ENCODE measurements at regions not wholly inside any gene's neighbourhood (a gene's known extent, or its start where the extent isn't known, plus 50 kb on each side); places are given as distances from the start of the nearest gene placed in this dataset.

GRCh38 chr11:92137747-92138146 lies 86.9 kb upstream of the FAT3 start:
- Histone ChIP-seq H3K4me3 (ENCODE audit: low read length in 2 of 2) (no peak overlapping the region), H2BK120ac (ENCODE audit: low read depth, low read length) (no peak overlapping the region), H2BK15ac (ENCODE audit: low read length) (no peak overlapping the region), H3K27me3 (ENCODE audit: control insufficient read depth in 3 of 3, insufficient read depth in 3 of 3, low read depth in 1 of 3, low read length in 3 of 3) (no peaks in the 10 kb centered on the region), H2AK5ac (ENCODE audit: low read depth, low read length) (no peak overlapping the region), H3K4ac (ENCODE audit: low read length) (no peak overlapping the region), H2AFZ (ENCODE audit: low read length) (no peak overlapping the region), H2BK5ac (ENCODE audit: low read length) (no peak overlapping the region), H3K23ac (ENCODE audit: low read depth, low read length, poor library complexity) (no peak overlapping the region), H3K36me3 (replicated peaks in 1 of 2; ENCODE audit: control insufficient read depth in 2 of 2, insufficient read depth in 2 of 2, low read length in 2 of 2) (no peaks in the 10 kb centered on the region), H3K14ac (ENCODE audit: low read length) (no peak overlapping the region), H3K4me1 (ENCODE audit: control insufficient read depth in 2 of 2, insufficient read depth in 1 of 2, low read depth in 1 of 2, low read length in 2 of 2) (no peaks in the 10 kb centered on the region), H2BK12ac (ENCODE audit: low read length) (no peak overlapping the region), H3K9me3 (replicated peaks in 1 of 2; ENCODE audit: control insufficient read depth in 2 of 2, insufficient read depth in 1 of 2, low read depth in 1 of 2, low read length in 2 of 2) (no peaks in the 10 kb centered on the region), H3K27ac (replicated peaks; ENCODE audit: low read length) (no peak overlapping the region), H3K18ac (ENCODE audit: low read length) (no peak overlapping the region), H3K4me2 (ENCODE audit: insufficient read depth, low read length, poor library complexity, severe bottlenecking) (no peak overlapping the region), H4K91ac (ENCODE audit: low read depth, low read length, poor library complexity) (no peak overlapping the region), H3K9ac (ENCODE audit: low read depth, low read length, poor library complexity) (no peak overlapping the region), H4K8ac (ENCODE audit: low read depth, low read length) (no peak overlapping the region), H3K79me1 (ENCODE audit: low read depth, low read length) (no peaks in the 10 kb centered on the region)
- WGBS, 2 donors (ENCODE audit: extremely low coverage in 2 of 2, insufficient read length in 2 of 2, insufficient replicate concordance in 1 of 2), result no CpG with 5 or more reads among the region's 2 CpGs
- no peak for DNase-seq (ENCODE audit: low spot score)

- no peaks in the 10 kb centered on the region for H3K79me1 ChIP-seq (ENCODE audit: low read depth, low read length)
- H2AK5ac ChIP-seq (ENCODE audit: low read depth, low read length), result no peak overlapping the region
- no peak overlapping the region for H3K14ac ChIP-seq (ENCODE audit: low read length)
- no peak overlapping the region for H2BK15ac ChIP-seq (ENCODE audit: low read length)
- H2BK120ac ChIP-seq (ENCODE audit: low read depth, low read length), result no peak overlapping the region
- H3K4me1 ChIP-seq (ENCODE audit: control insufficient read depth in 2 of 2, insufficient read depth in 1 of 2, low read depth in 1 of 2, low read length in 2 of 2), result no peaks in the 10 kb centered on the region
- H4K8ac ChIP-seq (ENCODE audit: low read depth, low read length), result no peak overlapping the region
- H3K36me3 ChIP-seq (replicated peaks in 1 of 2; ENCODE audit: control insufficient read depth in 2 of 2, insufficient read depth in 2 of 2, low read length in 2 of 2), result no peaks in the 10 kb centered on the region
- H3K9me3 ChIP-seq (replicated peaks in 1 of 2; ENCODE audit: control insufficient read depth in 2 of 2, insufficient read depth in 1 of 2, low read depth in 1 of 2, low read length in 2 of 2), result peaks cover 0 to under 1% of the 10 kb centered on the region in 2 donors
- H3K27me3 ChIP-seq (ENCODE audit: control insufficient read depth in 3 of 3, insufficient read depth in 3 of 3, low read depth in 1 of 3, low read length in 3 of 3), result no peaks in the 10 kb centered on the region
- H2BK12ac ChIP-seq (ENCODE audit: low read length), result no peak overlapping the region
- H3K4me3 ChIP-seq (ENCODE audit: low read length in 2 of 2), result no peak overlapping the region
- H3K4me2 ChIP-seq (ENCODE audit: insufficient read depth, low read length, poor library complexity, severe bottlenecking), result no peak overlapping the region
- H4K91ac ChIP-seq (ENCODE audit: low read depth, low read length, poor library complexity), result no peak overlapping the region
- no CpG with 5 or more reads among the region's 2 CpGs for WGBS, 2 donors (ENCODE audit: extremely low coverage in 2 of 2, insufficient read length in 2 of 2, insufficient replicate concordance in 1 of 2)
- no peak for DNase-seq (ENCODE audit: low spot score)
- H3K4ac ChIP-seq (ENCODE audit: low read length), result no peak overlapping the region
- H2BK5ac ChIP-seq (ENCODE audit: low read length), result no peak overlapping the region
- H2AFZ ChIP-seq (ENCODE audit: low read length), result no peak overlapping the region
- H3K23ac ChIP-seq (ENCODE audit: low read depth, low read length, poor library complexity), result no peak overlapping the region
- H3K27ac ChIP-seq (replicated peaks; ENCODE audit: low read length), result no peak overlapping the region
- H3K9ac ChIP-seq (ENCODE audit: low read depth, low read length, poor library complexity), result no peak overlapping the region
- H3K18ac ChIP-seq (ENCODE audit: low read length), result no peak overlapping the region
Measured at GRCh38 chr11:92136797-92137196, 87.8 kb upstream of the FAT3 start.

- H2BK120ac ChIP-seq (ENCODE audit: low read depth, low read length), result no peak overlapping the region
- no peak overlapping the region for H2BK12ac ChIP-seq (ENCODE audit: low read length)
- no peak overlapping the region for H3K14ac ChIP-seq (ENCODE audit: low read length)
- H3K4me1 ChIP-seq (ENCODE audit: control insufficient read depth in 2 of 2, insufficient read depth in 1 of 2, low read depth in 1 of 2, low read length in 2 of 2), result no peaks in the 10 kb centered on the region
- H3K4me2 ChIP-seq (ENCODE audit: insufficient read depth, low read length, poor library complexity, severe bottlenecking), result no peak overlapping the region
- peaks cover 0 to 2% of the 10 kb centered on the region in 2 donors for H3K9me3 ChIP-seq (replicated peaks in 1 of 2; ENCODE audit: control insufficient read depth in 2 of 2, insufficient read depth in 1 of 2, low read depth in 1 of 2, low read length in 2 of 2)
- H2AK5ac ChIP-seq (ENCODE audit: low read depth, low read length), result no peak overlapping the region
- H4K91ac ChIP-seq (ENCODE audit: low read depth, low read length, poor library complexity), result no peak overlapping the region
- no peak overlapping the region for H2AFZ ChIP-seq (ENCODE audit: low read length)
- H3K9ac ChIP-seq (ENCODE audit: low read depth, low read length, poor library complexity), result no peak overlapping the region
- H4K8ac ChIP-seq (ENCODE audit: low read depth, low read length), result no peak overlapping the region
- H3K36me3 ChIP-seq (replicated peaks in 1 of 2; ENCODE audit: control insufficient read depth in 2 of 2, insufficient read depth in 2 of 2, low read length in 2 of 2), result no peaks in the 10 kb centered on the region
- no peak overlapping the region for H3K4ac ChIP-seq (ENCODE audit: low read length)
- no peak overlapping the region for H2BK5ac ChIP-seq (ENCODE audit: low read length)
- H3K23ac ChIP-seq (ENCODE audit: low read depth, low read length, poor library complexity), result no peak overlapping the region
- H3K27ac ChIP-seq (replicated peaks; ENCODE audit: low read length), result no peak overlapping the region
- no peak overlapping the region for H2BK15ac ChIP-seq (ENCODE audit: low read length)
- no peak overlapping the region for H3K18ac ChIP-seq (ENCODE audit: low read length)
- peaks cover 0 to 2% (median 0%) of the 10 kb centered on the region in 3 experiments for H3K27me3 ChIP-seq (ENCODE audit: control insufficient read depth in 3 of 3, insufficient read depth in 3 of 3, low read depth in 1 of 3, low read length in 3 of 3)
- H3K79me1 ChIP-seq (ENCODE audit: low read depth, low read length), result no peaks in the 10 kb centered on the region
- no CpG with 5 or more reads among the region's 4 CpGs for WGBS, 2 donors (ENCODE audit: extremely low coverage in 2 of 2, insufficient read length in 2 of 2, insufficient replicate concordance in 1 of 2)
- DNase-seq (ENCODE audit: low spot score), result no peak
- H3K4me3 ChIP-seq (ENCODE audit: low read length in 2 of 2), result no peak overlapping the region
Measured at GRCh38 chr11:92131289-92131865, 93.2 kb upstream of the FAT3 start.

GRCh38 chr11:92130421-92130831 lies 94.2 kb upstream of the FAT3 start:
- Histone ChIP-seq H3K4me2 (ENCODE audit: insufficient read depth, low read length, poor library complexity, severe bottlenecking) (no peak overlapping the region), H3K18ac (ENCODE audit: low read length) (no peak overlapping the region), H3K4me1 (ENCODE audit: control insufficient read depth in 2 of 2, insufficient read depth in 1 of 2, low read depth in 1 of 2, low read length in 2 of 2) (no peaks in the 10 kb centered on the region), H4K8ac (ENCODE audit: low read depth, low read length) (no peak overlapping the region), H3K4me3 (ENCODE audit: low read length in 2 of 2) (no peak overlapping the region), H2BK120ac (ENCODE audit: low read depth, low read length) (no peak overlapping the region), H3K14ac (ENCODE audit: low read length) (no peak overlapping the region), H2AFZ (ENCODE audit: low read length) (no peak overlapping the region), H2AK5ac (ENCODE audit: low read depth, low read length) (no peak overlapping the region), H2BK5ac (ENCODE audit: low read length) (no peak overlapping the region), H3K4ac (ENCODE audit: low read length) (no peak overlapping the region), H3K27me3 (ENCODE audit: control insufficient read depth in 3 of 3, insufficient read depth in 3 of 3, low read depth in 1 of 3, low read length in 3 of 3) (peaks cover 0 to 2% (median 0%) of the 10 kb centered on the region in 3 experiments), H2BK12ac (ENCODE audit: low read length) (no peak overlapping the region), H3K27ac (replicated peaks; ENCODE audit: low read length) (no peak overlapping the region), H3K79me1 (ENCODE audit: low read depth, low read length) (no peaks in the 10 kb centered on the region), H2BK15ac (ENCODE audit: low read length) (no peak overlapping the region), H3K9ac (ENCODE audit: low read depth, low read length, poor library complexity) (no peak overlapping the region), H4K91ac (ENCODE audit: low read depth, low read length, poor library complexity) (no peak overlapping the region), H3K36me3 (replicated peaks in 1 of 2; ENCODE audit: control insufficient read depth in 2 of 2, insufficient read depth in 2 of 2, low read length in 2 of 2) (no peaks in the 10 kb centered on the region), H3K23ac (ENCODE audit: low read depth, low read length, poor library complexity) (no peak overlapping the region), H3K9me3 (replicated peaks in 1 of 2; ENCODE audit: control insufficient read depth in 2 of 2, insufficient read depth in 1 of 2, low read depth in 1 of 2, low read length in 2 of 2) (peaks cover 0 to 2% of the 10 kb centered on the region in 2 donors)
- WGBS, 2 donors (ENCODE audit: extremely low coverage in 2 of 2, insufficient read length in 2 of 2, insufficient replicate concordance in 1 of 2), result no CpG with 5 or more reads among the region's 2 CpGs
- no peak for DNase-seq (ENCODE audit: low spot score)
